GM12878 (cell line): ENCODE measurements at regions not wholly inside any gene's neighbourhood (a gene's known extent, or its start where the extent isn't known, plus 50 kb on each side); places are given as distances from the start of the nearest gene placed in this dataset.

Source experiments
- ATAC-seq: fragments of 200-7000 bp; cut with Tn5 transposase; 3 replicates; pipeline ENCODE4 v1.9.1; 2020; ENCODE audit warnings: mild to moderate bottlenecking, moderate library complexity
- BruUV-seq: library from RNA; stranded (reverse); fragments of 400-500 nt; replicated peaks from 2 replicates; lab custom pipeline; 2021; lab: Mats Ljungman, UMichigan
- CTCF ChIA-PET: fragments of 300-600 bp; sonication (Branson Sonifier 250); formaldehyde crosslinking; extraction: SDS; loops from one replicate; lab custom pipeline; 2021; ENCODE audit warnings: inconsistent platforms; lab: Yijun Ruan, JAX
- POLR2A ChIA-PET: fragments of 350-600 bp; formaldehyde crosslinking; extraction: SDS; loops from one replicate; lab custom pipeline; 2021; ENCODE audit warnings: inconsistent platforms; lab: Charles Lee
- RAD21 ChIA-PET: fragments of 300-600 bp; sonication (Branson Sonifier 250); formaldehyde crosslinking; loops from one replicate; lab custom pipeline; 2023; ENCODE audit warnings: antibody characterized with exemption; ENCODE audit not compliant: unreplicated experiment; lab: Charles Lee
- SMC1A ChIA-PET: fragments of 300-600 bp; sonication (Branson Sonifier 250); formaldehyde crosslinking; loops from one replicate; lab custom pipeline; 2023; ENCODE audit not compliant: unreplicated experiment, uncharacterized antibody; lab: Charles Lee
- DNase-seq: peaks from one replicate; pipeline ENCODE4 v3.0.0-alpha.2; 2011; ENCODE audit warnings: low read depth, low spot score
- FAIRE-seq: peaks from 3 replicates; lab custom pipeline; 2011; peaks lifted over from hg19 to GRCh38; lab: Jason Lieb, UNC
- H2AFZ ChIP-seq: 2 replicates; pipeline ENCODE4 v1.6.0; 2011; ENCODE audit warnings: low read depth, low read length, control low read depth; ENCODE audit not compliant: control insufficient read depth
- H3K27ac ChIP-seq: 2 replicates; pipeline ENCODE4 v1.5.1; 2011; ENCODE audit warnings: control low read depth; ENCODE audit not compliant: control insufficient read depth, insufficient read depth
- H3K27me3 ChIP-seq, 2 experiments: replicated peaks in 1 of 2; 2 replicates each; pipeline versions ENCODE4 v1.6.0 to v1.6.1; 2011; ENCODE audit warnings: low read length in 1 of 2; ENCODE audit not compliant: control insufficient read depth in 2 of 2, insufficient read depth in 2 of 2
- H3K36me3 ChIP-seq, 2 experiments: 2 replicates each; pipeline ENCODE4 v1.5.1; 2011; ENCODE audit warnings: low read length in 1 of 2; ENCODE audit not compliant: control insufficient read depth in 2 of 2, insufficient read depth in 2 of 2
- H3K4me1 ChIP-seq: 2 replicates; pipeline ENCODE4 v1.6.1; 2011; ENCODE audit warnings: mild to moderate bottlenecking, low read length, moderate library complexity, mixed read lengths; ENCODE audit not compliant: control insufficient read depth, insufficient read depth
- H3K4me2 ChIP-seq: 2 replicates; pipeline ENCODE4 v1.6.0; 2011; ENCODE audit warnings: control low read depth; ENCODE audit not compliant: control insufficient read depth, insufficient read depth
- H3K4me3 ChIP-seq: fragments of 200-600 bp; sonication (generic); 2 replicates; pipeline ENCODE4 v1.5.1; 2016
- H3K79me2 ChIP-seq: 2 replicates; pipeline ENCODE4 v1.6.0; 2011; ENCODE audit warnings: low read length; ENCODE audit not compliant: control insufficient read depth, insufficient read depth
- H3K9ac ChIP-seq: 2 replicates; pipeline ENCODE4 v1.8.0; 2011; ENCODE audit warnings: low read length, control low read depth, mixed read lengths; ENCODE audit not compliant: control insufficient read depth, insufficient read depth
- H3K9me3 ChIP-seq: replicated peaks from 3 replicates; pipeline ENCODE4 v1.5.1; 2011; ENCODE audit warnings: mild to moderate bottlenecking, low read length; ENCODE audit not compliant: control insufficient read depth, insufficient read depth
- H4K20me1 ChIP-seq: 2 replicates; pipeline ENCODE4 v1.6.0; 2011; ENCODE audit not compliant: control insufficient read depth, insufficient read depth
- GATAD2B ChIP-seq: fragments of 450-650 bp; conservative IDR thresholded peaks from 2 replicates; pipeline ENCODE4 v1.6.1; 2017; ENCODE audit warnings: low read depth, mild to moderate bottlenecking, moderate library complexity
- MTA2 ChIP-seq: fragments of 450-650 bp; IDR thresholded peaks from 2 replicates; pipeline ENCODE4 v1.6.1; 2016; ENCODE audit warnings: low read depth, mild to moderate bottlenecking, moderate library complexity
- RAD21 ChIP-seq: IDR thresholded peaks from 2 replicates; pipeline ENCODE4 v1.6.1; 2011; ENCODE audit warnings: mild to moderate bottlenecking, low read depth, low read length, moderate library complexity; ENCODE audit not compliant: insufficient read depth
- RBBP5 ChIP-seq: fragments of 200-600 bp; sonication (generic); conservative IDR thresholded peaks from 2 replicates; pipeline ENCODE4 v1.6.1; 2016
- TAF1 ChIP-seq: IDR thresholded peaks from 2 replicates; pipeline ENCODE4 v1.6.1; 2011; ENCODE audit warnings: mild to moderate bottlenecking, low read depth, low read length, borderline replicate concordance
- YY1 ChIP-seq: IDR thresholded peaks from 2 replicates; pipeline ENCODE4 v1.6.1; 2011; ENCODE audit warnings: low read depth, mild to moderate bottlenecking, low read length
- WGBS: methylation state at CpG from one replicate; pipeline ENCODE4 v1.1.6; 2016; ENCODE audit warnings: low lambda C conversion rate; ENCODE audit not compliant: insufficient replicate concordance, insufficient coverage; ENCODE audit errors: missing lambda C conversion rate; 5-methylcytosine and 5-hydroxymethylcytosine counted together
- in situ Hi-C: fragments of 300-500 bp; cut with MboI; formaldehyde crosslinking; loops from 9 replicates; pipeline ENCODE4 v1.14.3; 2018; ENCODE audit warnings: mixed read lengths
- intact Hi-C: fragments of 100-400 bp; cut with micrococcal nuclease; formaldehyde crosslinking; loops from one replicate; pipeline ENCODE4 v1.14.2; 2022; ENCODE audit not compliant: unreplicated experiment
- TF ChIP-seq, protein P1 (sequence below): IDR thresholded peaks from 2 replicates; pipeline ENCODE4 v1.6.1; 2011; ENCODE audit warnings: borderline replicate concordance, low read depth, mild to moderate bottlenecking, moderate library complexity, mixed read lengths, low read length; ENCODE audit not compliant: insufficient read depth; ENCODE audit errors: extremely low read length
- TF ChIP-seq, protein P2 (sequence below), 3 experiments: IDR thresholded peaks in 2 of 3; conservative IDR thresholded peaks in 1 of 3; 2 replicates each; pipeline ENCODE4 v1.5.1; 2011; ENCODE audit warnings: low read depth in 3 of 3, low read length in 3 of 3, mild to moderate bottlenecking in 3 of 3, control low read depth in 2 of 3, moderate library complexity in 2 of 3, inconsistent platforms in 1 of 3, mixed read lengths in 1 of 3; ENCODE audit not compliant: control insufficient read depth in 2 of 3, insufficient read depth in 1 of 3; ENCODE audit errors: extremely low read depth in 1 of 3
- TF ChIP-seq, protein P3 (sequence below): fragments of 450-650 bp; IDR thresholded peaks from 2 replicates; pipeline ENCODE4 v1.6.1; 2018; ENCODE audit warnings: mild to moderate bottlenecking, low read depth, moderate library complexity; ENCODE audit not compliant: partially characterized antibody

DNA sequence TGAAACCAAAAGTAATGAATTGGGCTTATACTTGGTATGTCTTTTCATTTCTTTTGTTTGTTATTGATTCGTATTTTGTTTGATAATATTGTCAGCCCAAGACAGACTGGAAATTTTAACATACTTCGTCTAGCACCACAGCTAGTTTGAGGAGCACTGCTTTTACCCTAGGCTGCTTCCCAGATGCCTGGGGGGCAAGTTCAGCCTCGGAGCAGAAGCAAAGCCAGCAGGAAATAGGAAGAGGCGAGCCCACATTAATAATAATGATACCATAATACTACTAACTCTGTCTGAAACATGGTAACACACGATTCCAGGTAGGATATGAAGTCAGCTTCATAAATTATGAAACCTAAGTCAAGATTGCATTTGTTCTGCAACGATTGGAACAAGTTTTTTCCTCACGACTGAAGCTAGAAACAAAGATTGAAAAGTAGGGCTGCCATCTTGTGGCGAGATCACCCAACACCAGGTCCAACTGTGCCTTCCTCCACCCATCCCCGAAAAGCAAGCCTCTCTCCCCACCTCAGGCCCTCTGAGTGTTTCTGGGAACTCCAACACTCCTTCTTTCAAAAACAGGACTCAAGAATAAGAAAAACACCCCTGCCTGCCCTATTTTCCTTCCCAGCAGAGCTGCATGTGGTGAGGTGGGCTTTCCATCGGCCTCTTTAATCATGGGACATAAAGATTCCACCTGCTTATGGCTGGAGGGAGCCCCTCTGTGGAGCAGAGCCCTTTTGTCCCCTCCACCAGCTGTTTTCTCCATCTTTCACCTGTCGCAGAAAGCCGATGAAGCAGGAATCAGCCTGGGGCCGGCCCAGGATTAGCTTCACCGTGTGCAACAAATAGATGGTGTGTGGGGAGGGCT lies 236.4 kb downstream of the CAAP1 start:
- intact Hi-C loops (loop anchor here (1.0 to 5.0 kb wide), 2 partner anchors 51 to 692 kb away; no protein-coding TSS in a partner anchor), in situ Hi-C loops (loop anchor here (10.0 kb wide), 1 partner anchor 61 kb away; no protein-coding TSS in a partner anchor)
- Histone ChIP-seq H3K9ac (no peak overlapping the region), H3K27ac (no peak overlapping the region), H3K9me3 (no peaks in the 10 kb centered on the region), H3K27me3 (no peaks in the 10 kb centered on the region; a peak in 1 of 4 replicates), H3K4me3 (no peak overlapping the region), H3K4me2 (no peak overlapping the region), H3K36me3 (no peaks in the 10 kb centered on the region), H2AFZ (no peak overlapping the region), H3K79me2 (no peaks in the 10 kb centered on the region), H3K4me1 (no peaks in the 10 kb centered on the region), H4K20me1 (no peaks in the 10 kb centered on the region)
- FAIRE-seq (peak; percentile 78), ATAC-seq (peak; percentile 81), DNase-seq (no peak)
- WGBS, result 27% methylated on average over 14 of the region's 14 CpGs
- SMC1A ChIA-PET, result interaction anchor here (0.6 to 1.6 kb wide), 2 partner anchors 9 to 107 kb away, joined by 3 to 10 read pairs; no protein-coding TSS in a partner anchor
- no TSS peak for BruUV-seq
- TF ChIP-seq TAF1 (no peak), YY1 (no peak), MTA2 (no peak), RAD21 (0 out of 2 replicates have a peak, but pooled peaks have one; percentile 4), GATAD2B (no peak), RBBP5 (no peak)
- TF ChIP-seq, protein P1, sequence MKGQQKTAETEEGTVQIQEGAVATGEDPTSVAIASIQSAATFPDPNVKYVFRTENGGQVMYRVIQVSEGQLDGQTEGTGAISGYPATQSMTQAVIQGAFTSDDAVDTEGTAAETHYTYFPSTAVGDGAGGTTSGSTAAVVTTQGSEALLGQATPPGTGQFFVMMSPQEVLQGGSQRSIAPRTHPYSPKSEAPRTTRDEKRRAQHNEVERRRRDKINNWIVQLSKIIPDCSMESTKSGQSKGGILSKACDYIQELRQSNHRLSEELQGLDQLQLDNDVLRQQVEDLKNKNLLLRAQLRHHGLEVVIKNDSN, result no peak
- TF ChIP-seq, protein P2, sequence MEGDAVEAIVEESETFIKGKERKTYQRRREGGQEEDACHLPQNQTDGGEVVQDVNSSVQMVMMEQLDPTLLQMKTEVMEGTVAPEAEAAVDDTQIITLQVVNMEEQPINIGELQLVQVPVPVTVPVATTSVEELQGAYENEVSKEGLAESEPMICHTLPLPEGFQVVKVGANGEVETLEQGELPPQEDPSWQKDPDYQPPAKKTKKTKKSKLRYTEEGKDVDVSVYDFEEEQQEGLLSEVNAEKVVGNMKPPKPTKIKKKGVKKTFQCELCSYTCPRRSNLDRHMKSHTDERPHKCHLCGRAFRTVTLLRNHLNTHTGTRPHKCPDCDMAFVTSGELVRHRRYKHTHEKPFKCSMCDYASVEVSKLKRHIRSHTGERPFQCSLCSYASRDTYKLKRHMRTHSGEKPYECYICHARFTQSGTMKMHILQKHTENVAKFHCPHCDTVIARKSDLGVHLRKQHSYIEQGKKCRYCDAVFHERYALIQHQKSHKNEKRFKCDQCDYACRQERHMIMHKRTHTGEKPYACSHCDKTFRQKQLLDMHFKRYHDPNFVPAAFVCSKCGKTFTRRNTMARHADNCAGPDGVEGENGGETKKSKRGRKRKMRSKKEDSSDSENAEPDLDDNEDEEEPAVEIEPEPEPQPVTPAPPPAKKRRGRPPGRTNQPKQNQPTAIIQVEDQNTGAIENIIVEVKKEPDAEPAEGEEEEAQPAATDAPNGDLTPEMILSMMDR (IDR thresholded peaks at IDR 0.05 in 2 of 3, conservative IDR thresholded peaks at IDR 0.05 in 1 of 3; ENCODE audit: control insufficient read depth in 2 of 3, extremely low read depth in 1 of 3, insufficient read depth in 1 of 3, low read depth in 3 of 3, low read length in 3 of 3), result peak; percentile 28 to 43 (median 39); a peak in 4 of 6 replicates
- TF ChIP-seq, protein P3, sequence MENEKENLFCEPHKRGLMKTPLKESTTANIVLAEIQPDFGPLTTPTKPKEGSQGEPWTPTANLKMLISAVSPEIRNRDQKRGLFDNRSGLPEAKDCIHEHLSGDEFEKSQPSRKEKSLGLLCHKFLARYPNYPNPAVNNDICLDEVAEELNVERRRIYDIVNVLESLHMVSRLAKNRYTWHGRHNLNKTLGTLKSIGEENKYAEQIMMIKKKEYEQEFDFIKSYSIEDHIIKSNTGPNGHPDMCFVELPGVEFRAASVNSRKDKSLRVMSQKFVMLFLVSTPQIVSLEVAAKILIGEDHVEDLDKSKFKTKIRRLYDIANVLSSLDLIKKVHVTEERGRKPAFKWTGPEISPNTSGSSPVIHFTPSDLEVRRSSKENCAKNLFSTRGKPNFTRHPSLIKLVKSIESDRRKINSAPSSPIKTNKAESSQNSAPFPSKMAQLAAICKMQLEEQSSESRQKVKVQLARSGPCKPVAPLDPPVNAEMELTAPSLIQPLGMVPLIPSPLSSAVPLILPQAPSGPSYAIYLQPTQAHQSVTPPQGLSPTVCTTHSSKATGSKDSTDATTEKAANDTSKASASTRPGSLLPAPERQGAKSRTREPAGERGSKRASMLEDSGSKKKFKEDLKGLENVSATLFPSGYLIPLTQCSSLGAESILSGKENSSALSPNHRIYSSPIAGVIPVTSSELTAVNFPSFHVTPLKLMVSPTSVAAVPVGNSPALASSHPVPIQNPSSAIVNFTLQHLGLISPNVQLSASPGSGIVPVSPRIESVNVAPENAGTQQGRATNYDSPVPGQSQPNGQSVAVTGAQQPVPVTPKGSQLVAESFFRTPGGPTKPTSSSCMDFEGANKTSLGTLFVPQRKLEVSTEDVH, result no peak
- RAD21 ChIA-PET, result no interaction called here
- CTCF ChIA-PET, result interaction anchor here (0.6 to 1.5 kb wide), 10 partner anchors 9 to 330 kb away, joined by 3 to 8 read pairs (median 4); no protein-coding TSS in a partner anchor
- POLR2A ChIA-PET, result no interaction called here
